GM18858 (cell line): ENCODE measurements at regions not wholly inside any gene's neighbourhood (a gene's known extent, or its start where the extent isn't known, plus 50 kb on each side); places are given as distances from the start of the nearest gene placed in this dataset.
"Not testable (repeated sequence)": the region's sequence is repeated elsewhere in the genome, so short reads cannot be mapped to it uniquely, and the experiment has no call there.

ENCODE experiments used
- ATAC-seq: cut with Tn5 transposase; IDR thresholded peaks from one replicate; pipeline ENCODE4 v1.9.1; 2021; ENCODE audit not compliant: unreplicated experiment

DNA sequence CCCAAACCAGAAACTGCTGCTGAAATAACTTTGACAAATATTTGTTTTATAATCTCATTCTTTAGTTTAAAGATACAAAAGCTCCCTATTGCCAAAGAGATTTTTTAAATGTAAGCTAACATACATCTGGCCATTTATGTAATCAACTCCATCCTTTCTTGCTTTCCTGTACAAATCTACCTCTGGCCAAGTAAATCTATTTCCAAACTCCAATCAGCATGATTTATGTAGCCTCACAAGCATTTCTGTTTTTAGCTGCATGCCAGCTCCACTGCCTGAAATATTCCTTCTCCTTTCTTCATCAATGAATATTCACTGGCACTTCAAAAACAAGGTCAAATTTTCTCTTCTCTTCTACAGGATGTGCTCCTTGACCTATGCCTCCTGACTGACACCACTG, 80.0 kb downstream of the SHOX2 start:
- ATAC-seq, result no peak

DNA sequence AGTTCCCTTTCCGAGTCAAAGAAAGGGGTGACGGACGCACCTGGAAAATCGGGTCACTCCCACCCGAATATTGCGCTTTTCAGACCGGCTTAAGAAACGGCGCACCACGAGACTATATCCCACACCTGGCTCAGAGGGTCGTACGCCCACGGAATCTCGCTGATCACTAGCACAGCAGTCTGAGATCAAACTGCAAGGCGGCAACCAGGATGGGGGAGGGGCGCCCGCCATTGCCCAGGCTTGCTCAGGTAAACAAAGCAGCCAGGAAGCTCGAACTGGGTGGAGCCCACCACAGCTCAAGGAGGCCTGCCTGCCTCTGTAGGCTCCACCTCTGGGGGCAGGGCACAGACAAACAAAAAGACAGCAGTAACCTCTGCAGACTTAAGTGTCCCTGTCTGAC, 86.3 kb downstream of the SHOX2 start:
- not testable (repeated sequence) for ATAC-seq

DNA sequence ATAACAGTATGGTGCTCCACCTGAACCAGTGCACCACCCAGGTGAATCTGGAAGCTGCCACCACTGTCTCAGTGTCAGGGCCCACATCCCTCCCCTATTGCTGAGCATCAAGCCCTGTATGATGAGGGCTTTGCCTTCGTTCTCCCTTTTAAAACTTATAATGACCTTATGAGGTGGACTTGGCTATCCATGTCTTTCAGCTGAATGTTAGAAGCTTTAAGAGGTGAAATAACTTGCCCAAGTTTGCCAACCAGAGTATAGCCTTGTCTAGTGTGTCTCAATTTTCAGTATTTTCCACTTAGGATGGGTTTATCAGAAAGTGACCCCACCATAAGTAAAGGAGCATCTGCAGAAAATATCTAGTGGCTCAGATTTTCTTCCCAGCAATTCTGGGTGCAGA, 87.8 kb downstream of the SHOX2 start:
- ATAC-seq, result no peak

DNA sequence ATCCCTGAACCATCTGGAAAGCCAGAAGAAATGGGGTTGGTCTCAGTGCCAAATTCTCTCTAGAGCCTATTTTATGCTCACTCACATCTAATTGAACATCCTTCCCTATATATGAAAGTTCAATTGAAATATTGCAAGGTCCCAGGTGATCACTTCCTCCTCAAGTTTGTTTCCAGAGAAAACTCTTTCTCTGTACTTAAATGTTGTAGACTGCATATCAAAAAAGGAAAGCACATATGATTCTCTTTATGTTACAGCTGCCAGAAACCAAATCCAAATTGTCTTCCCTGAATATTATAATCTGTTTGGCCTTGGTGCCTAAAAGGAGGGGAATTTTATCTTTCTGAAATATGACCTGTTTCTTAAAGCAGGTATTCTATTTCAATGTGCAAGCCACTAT, 93.3 kb downstream of the SHOX2 start:
- no peak for ATAC-seq

DNA sequence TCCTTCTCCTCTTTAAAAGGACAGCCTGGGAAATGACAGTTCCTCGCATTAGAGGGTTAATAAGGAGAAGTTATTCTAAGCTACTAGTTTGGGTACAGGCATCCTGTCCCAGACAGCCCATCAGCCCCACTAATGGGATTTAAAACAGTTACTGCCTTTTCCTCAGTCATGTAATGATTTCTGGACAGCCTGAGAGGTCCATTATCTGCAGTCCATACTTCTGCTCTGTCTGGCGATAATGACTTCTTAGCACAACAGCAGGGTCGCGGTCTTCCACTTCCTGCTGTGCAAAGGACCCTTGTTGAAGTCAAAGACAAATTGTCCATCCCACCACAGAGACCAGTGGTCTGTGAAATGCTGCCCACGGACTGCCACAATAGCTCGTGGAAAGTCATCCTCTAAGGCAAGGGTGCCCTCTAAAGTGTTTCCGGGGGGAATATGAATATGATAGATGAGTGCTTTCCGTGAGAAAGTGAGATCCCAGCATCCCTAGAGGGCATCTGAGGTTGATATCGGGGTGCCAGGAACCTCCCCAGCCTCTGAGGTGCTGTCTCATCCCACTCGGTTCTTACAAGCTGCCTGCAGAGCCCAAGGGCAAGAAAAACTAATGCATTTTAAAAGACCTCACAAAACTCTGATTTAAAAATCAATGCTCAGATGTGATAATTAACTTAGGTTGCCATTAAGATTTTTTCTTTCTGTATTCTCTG, 100.7 kb downstream of the SHOX2 start:
- ATAC-seq, result no peak

DNA sequence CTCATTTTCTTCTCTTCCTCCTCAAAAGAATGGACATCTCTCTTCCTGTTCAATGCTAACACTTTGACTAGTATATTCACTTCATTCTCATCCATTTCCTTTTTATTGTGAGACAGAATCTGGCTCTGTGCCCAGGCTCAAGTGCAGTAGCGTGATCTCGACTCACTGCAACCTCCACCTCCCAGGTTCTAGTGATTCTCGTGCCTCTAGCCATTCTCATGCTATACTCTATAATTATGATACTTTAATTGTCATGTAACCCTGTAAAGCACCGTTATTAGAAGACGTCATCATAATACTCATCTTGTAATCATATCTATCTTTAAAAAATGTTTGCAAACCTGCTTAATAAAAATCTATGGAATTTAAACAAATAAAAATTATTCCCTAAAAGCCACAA, 107.0 kb downstream of the SHOX2 start:
- no peak for ATAC-seq

DNA sequence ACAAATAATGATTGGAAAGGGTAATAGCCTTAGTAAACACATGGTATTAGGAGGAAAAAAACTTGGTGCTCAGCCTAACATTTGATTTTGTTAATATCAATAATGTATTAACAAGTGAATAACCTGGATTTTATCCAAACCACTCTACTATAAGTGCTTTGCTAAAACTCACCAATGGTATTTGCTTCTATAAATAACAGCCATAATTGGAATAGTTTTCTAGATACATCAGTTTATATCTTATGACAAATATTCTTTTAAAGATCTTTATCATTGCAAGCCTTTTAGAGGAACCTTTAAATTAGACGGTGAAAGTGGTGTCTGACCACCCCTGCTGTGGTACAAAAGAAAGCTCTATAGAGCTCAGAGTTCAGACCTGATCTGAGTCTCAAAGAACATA, 123.9 kb downstream of the SHOX2 start:
- ATAC-seq, result no peak

DNA sequence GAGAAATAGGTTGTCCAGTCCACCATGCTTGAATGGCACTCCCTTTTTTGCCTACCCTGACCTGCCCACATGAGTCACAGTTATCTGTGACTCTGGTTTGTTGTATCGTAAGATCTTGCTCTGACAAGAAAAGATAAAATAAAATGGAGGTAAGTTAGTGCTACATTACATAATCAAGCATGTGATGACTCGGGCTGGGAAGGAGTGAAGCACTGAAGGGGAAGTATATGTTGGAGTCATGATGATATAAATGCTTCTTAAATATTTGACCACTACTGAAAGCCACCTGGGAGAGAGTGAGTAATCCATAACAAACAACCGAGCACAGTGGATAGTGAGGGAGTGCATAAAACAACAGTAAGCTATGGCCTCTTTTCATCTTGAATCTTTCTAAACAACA, 124.4 kb downstream of the SHOX2 start:
- ATAC-seq, result no peak

DNA sequence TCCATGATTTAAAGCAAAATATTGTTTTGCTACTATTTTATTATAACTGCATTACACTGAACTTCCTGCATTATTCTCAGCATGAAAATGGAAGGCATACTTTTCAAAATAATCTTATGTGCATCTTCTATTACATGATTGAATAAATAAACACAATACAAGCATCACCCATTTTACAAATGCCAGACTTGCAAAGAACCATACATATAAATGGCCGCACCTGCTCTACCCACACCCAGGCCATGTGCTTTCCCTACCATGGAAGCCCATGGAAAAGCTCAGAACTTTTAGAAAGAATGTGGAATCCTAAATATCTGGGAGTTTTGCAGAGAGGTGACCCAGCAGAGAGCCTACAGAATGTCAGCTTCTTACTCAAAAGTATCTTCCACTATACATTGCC, 127.2 kb downstream of the SHOX2 start:
- ATAC-seq, result no peak

DNA sequence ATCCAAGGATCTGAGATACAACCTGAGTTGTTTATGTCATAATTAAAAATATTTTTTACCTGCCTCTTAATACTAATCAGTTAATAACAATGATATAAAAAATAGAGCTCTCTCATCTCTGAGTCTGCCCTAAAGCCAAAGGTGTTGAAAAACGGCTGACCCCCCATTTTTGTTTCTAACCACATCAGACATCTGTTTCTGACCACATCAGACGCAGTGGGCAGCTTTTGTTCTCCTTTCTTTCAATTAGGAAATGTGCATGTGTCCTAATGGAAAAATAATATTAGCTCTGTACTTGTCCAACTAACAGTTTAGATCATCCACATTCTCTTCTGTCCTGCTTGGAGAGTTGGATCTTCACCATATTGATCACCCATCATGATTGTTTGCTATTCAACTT, 144.6 kb downstream of the SHOX2 start:
- no peak for ATAC-seq

DNA sequence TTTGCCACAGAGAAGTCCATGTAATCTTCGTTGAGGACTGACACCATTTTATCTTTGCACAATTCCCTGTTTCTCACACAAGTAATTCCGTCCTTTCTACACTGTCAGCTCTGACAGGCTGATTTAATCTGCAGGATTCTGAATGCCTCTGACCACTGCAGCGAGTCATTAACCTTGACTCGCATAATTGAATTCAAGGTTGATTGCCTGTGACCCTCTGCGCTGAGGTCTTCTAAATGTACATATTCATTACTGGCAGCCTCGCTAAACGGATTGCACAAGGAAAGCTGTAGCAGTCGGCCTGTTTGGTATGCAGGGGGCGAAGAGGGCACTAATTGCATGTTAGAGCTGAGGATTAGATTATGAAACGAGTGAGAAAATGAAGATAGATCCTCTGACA, 147.8 kb downstream of the SHOX2 start:
- ATAC-seq, result no peak

DNA sequence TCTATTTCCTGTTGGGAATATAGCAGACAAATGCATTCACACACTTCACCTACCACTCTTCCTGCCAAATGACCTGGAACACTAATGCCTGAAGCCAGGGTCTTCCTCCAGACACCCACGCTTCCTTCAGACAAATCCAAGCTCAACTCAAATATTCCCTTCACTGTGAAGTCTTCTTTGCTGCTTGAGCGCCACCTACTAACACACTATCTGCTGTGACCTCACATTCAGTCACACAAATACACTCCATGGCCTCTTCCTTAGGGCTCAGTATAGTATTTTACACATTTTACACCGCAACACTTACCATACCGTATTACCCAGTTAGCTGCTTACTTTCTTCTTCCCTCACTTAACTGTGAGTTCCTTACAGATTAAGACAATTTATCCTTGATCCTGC, 149.4 kb downstream of the SHOX2 start:
- ATAC-seq, result no peak

DNA sequence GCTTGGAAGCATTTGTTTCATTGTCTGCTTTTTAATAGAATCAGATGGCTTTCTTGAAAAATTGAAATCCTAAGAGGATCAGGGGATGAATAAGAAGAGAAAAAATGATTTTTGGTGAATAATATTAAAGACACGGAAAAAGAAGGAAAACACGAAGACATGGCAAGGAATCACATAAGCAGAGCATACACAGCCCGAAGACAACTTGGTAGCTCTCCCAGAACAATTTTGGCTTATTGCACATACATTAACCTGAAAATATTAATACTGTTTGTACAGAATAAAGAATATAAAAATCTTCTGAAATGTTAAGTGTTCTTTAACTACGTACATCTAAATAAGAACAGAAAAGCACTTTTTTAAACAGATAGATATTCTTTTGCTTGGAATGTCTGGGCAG, 150.0 kb downstream of the SHOX2 start:
- ATAC-seq, result no peak

DNA sequence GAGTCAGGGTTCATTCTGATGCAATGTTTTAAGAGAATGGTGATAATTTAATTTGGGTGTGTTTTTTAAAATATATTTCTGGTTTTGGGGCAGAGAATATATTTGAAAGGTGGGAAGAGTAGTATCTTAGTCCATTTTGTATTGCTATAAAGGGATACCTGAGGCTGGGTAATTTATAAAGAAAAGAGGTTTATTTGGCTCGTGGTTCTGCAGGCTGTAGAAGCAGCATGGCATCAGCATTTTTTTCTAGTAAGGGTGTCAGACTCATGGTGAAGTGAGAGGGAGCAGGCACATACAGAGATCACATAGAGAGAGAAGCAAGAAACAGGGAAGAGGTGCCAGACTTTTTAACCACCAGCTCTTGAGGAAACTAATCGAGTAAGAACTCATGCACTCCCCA, 152.7 kb downstream of the SHOX2 start:
- no peak for ATAC-seq

DNA sequence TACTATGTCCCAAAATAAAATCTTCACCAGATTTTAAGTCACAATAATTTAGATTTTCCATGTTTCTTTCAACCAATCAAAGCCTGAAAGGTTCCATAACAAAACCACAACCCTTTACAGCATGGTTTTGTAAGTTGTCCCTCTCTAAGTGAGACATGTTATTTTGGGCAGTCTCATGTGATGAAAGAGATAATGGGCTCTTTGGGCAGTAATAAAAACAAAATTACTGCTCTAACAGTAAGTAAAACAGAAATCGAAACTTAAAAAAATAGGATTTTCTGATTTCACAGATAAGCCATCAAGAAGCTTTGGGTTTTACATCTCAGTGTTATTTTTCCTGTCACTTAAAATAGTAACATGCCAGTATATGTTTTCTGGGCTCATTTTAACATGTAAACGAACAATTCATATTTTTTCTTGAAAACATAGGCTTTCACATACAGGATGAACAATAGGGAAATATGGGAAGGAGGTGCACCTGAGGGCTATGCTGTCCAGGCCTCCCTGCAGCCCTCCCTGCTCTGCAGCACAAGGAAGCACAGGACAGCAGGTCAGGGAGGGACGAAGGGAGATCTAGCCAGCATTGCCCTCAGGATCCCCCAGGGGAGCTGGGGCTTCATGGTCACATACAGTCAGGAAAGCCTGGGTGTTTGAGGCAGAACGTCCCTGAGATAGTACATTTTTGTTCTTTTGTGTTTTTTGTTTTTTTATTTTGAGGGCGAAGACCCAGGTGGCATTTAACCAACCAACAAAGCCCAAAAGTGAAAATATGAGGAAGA, 157.4 kb downstream of the SHOX2 start:
- ATAC-seq, result no peak

DNA sequence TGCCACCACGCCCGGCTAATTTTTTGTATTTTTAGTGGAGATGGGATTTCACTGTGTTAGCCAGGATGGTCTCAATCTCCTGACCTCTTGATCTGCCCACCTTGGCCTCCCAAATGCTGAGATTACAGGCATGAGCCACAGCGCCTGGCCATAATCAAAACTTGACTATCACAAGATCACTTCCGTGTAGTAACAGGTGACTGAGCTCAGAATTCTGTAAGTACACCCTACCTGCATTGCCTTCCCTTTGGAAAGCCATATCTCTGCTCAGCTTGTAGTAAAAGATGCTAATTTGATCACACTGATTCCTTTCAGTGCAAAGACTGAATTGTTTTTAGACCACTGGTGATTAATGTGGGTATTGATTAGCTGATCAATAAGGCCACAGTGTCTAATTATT, 167.1 kb downstream of the SHOX2 start:
- no peak for ATAC-seq

DNA sequence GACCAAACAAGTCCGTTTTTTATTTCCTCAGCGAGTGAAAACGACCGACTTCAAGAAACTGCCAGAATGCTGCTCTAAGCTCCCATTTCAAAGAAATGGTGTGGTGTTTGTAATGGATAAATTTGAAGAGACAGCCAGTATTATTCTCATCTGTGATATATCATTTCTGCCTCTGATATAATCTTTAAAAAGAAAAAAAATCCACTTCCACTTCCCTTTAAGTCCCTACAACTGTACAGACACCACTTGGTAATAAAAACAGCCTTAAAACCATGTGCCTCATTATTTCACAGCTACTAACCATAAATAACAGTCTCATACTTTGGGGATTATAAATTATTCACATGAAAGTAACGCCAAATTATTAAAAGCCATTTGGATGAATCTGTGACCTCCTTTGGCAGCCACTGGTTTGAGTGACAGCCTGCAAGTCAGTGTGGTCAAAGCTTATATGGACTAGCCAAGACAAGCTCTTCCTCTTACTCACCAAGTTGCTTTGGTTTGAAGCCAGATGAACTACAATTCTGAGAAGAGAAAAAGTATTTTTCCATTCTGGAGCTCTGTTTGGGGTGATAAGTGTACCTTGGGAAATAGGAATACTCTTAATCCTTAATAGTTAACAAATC, 168.0 kb downstream of the SHOX2 start:
- ATAC-seq, result no peak

DNA sequence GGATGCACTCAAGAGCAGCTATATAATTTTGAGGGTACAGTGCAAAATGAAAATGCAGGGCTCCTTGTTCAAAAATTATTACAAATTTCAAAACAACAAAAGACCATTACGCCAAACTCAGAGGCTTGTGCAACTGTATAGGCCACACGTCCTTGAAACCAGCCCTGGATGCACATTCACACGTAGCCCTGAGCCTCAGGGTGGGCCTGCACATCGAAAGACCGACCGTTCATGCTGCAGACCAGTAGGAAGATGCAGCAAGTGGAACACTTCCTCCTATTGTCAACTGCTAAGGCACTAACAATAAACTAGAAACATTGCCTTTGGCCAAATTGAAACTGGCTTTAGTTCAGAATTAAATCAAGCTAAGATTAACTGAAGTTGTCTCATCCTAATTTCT, 174.7 kb downstream of the SHOX2 start:
- ATAC-seq, result no peak

DNA sequence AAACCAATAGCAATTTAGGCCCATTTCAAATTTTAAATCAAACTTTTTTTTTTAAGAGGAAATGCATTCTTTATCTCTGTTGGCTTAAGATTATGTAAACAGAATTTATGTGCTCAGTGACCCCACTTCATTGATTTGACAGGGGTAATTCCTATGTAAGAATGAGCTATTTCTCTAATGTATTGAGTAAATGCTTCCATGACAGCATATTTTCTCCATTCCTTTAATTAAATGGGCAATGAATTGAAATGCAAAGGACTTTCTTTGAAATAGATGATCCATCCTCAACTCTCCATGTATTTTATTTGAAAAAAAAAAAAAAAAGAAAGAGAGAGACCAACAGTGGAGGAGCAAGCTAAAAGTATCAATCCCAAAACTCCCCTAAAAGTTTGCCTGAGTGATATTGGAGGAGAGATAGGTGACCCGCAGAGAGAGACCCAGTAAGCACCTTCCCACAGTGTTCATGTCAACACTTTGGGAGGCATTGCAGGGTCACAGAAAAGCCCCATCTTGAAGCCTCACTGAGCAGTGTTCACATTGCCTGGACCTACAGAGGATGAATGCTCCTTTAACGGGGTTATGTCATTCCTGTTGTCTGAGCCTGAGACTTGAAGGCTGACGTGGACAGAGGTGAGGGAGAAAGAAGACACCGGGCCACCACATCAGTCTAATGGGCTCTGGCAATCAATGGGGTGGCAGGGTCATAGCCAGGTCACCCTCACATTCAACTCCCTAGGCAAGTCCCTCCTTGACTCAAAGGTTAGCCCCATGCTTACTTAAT, 176.0 kb downstream of the SHOX2 start:
- ATAC-seq, result no peak

DNA sequence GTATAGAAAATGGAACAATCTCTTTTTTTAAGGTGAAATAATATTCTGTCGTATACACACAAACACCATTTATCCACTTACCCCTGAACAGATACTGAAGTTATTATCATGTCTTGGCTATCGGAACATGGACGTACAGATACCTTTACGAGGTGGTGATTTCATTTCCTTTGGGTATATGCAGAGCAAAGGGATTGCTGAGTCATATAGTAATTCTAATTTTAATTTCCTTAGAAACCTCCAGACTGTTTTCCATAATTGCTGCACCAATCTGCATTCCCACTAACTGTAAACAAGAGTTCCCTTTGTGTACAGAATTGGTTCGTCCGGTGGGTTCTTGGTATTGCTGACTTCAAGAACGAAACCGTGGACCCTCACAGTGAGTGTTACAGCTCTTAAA, 179.4 kb downstream of the SHOX2 start:
- no peak for ATAC-seq

DNA sequence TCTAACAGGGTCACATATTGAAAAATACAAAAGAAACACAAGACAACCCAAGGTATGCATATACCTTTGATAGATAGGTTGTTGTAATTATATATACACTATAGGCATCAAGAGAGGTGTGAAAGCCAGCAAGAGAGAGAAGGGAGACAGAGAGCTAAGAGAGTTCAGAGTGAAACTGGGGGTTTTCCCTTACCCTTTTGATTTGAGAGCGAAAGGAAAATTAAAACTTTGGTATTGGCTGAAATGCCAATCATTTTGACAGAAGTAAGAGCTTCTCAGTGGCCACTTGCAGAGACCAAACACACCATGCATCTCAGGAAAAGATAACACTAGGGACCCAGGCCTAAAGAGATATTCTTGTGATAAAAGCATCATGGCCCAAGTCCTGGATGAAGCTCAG, 183.6 kb downstream of the SHOX2 start:
- ATAC-seq, result peak; percentile 67

DNA sequence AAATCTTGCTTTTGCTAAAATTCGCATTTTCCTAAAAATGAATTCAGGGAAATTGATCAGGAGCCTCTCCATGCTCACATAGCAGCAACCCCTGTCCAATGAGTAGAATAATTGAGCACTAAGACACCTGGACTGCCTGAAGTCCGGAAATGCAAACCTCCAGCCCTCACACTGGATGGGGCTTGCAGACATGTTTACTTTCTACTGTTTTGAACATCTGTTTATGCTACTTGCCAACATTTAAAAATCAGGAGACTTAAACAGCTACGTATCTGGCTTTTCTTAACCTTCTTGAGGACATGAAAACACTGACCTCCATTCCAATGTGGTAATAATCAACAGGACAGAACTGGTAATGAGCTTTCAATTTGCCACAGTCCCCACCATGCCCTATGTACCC, 184.4 kb downstream of the SHOX2 start:
- ATAC-seq, result no peak
